ENCODE measurements at regions not wholly inside any gene's neighbourhood (a gene's known extent, or its start where the extent isn't known, plus 50 kb on each side); places are given as distances from the start of the nearest gene placed in this dataset.
"Not testable (repeated sequence)": the region's sequence is repeated elsewhere in the genome, so short reads cannot be mapped to it uniquely, and the experiment has no call there.

- no peak for TF ChIP-seq CTCF (conservative IDR thresholded peaks at IDR 0.05; ENCODE audit: low read depth, low read length)
- no peak for DNase-seq (ENCODE audit: low read depth)
Observed at GRCh38 chr15:77874063-77874462, 203.4 kb downstream of the TBC1D2B start.

GRCh38 chr15:77872521-77873425 is 204.7 kb downstream of the TBC1D2B start:
- not testable (repeated sequence) for DNase-seq (ENCODE audit: low read depth); H3K4me3 ChIP-seq (ENCODE audit: low read length)

More at GRCh38 chr15:77874063-77874462, 203.4 kb downstream of the TBC1D2B start:
- no peak overlapping the region for H3K4me3 ChIP-seq (ENCODE audit: low read length)

- TF ChIP-seq CTCF (conservative IDR thresholded peaks at IDR 0.05; ENCODE audit: low read depth, low read length): peak; percentile 31
- no peak for DNase-seq (ENCODE audit: low read depth)
- H3K4me3 ChIP-seq (ENCODE audit: low read length): no peak overlapping the region
Observed at GRCh38 chr15:77871852-77872371, 205.6 kb downstream of the TBC1D2B start.

GRCh38 chr15:77870195-77871065 is 207.1 kb downstream of the TBC1D2B start:
- no peak for DNase-seq (ENCODE audit: low read depth)
- TF ChIP-seq CTCF (conservative IDR thresholded peaks at IDR 0.05; ENCODE audit: low read depth, low read length): peak; percentile 81
- no peak overlapping the region for H3K4me3 ChIP-seq (ENCODE audit: low read length)

GRCh38 chr15:77869021-77869895 is 208.3 kb downstream of the TBC1D2B start:
- no peak overlapping the region for H3K4me3 ChIP-seq (ENCODE audit: low read length)
- no peak for DNase-seq (ENCODE audit: low read depth)
- no peak for TF ChIP-seq CTCF (conservative IDR thresholded peaks at IDR 0.05; ENCODE audit: low read depth, low read length)

GRCh38 chr15:77868048-77868629 is 209.4 kb downstream of the TBC1D2B start:
- not testable (repeated sequence) for DNase-seq (ENCODE audit: low read depth); H3K4me3 ChIP-seq (ENCODE audit: low read length)

- TF ChIP-seq CTCF (conservative IDR thresholded peaks at IDR 0.05; ENCODE audit: low read depth, low read length): no peak
- no peak overlapping the region for H3K4me3 ChIP-seq (ENCODE audit: low read length)
- no peak for DNase-seq (ENCODE audit: low read depth)
Observed at GRCh38 chr15:77867266-77868047, 210.1 kb downstream of the TBC1D2B start.

Measured in retinal pigment epithelial cell (primary cell).